Cardiac muscle cell (in vitro differentiated cells and primary cell): ENCODE measurements at regions not wholly inside any gene's neighbourhood (a gene's known extent, or its start where the extent isn't known, plus 50 kb on each side); places are given as distances from the start of the nearest gene placed in this dataset.

ENCODE experiments used
- DNase-seq, 2 donors: peaks; one replicate each; pipeline versions ENCODE4 v3.0.0 to v3.0.0-alpha.2; 2010 to 2017; ENCODE audit warnings: low read depth in 1 of 2, low spot score in 1 of 2
- H3K27ac ChIP-seq: fragments of 200-600 bp; sonication (generic); 2 replicates; pipeline ENCODE4 v1.5.1; 2016
- H3K27me3 ChIP-seq: fragments of 200-600 bp; sonication (generic); 2 replicates; pipeline ENCODE4 v1.6.0; 2016; ENCODE audit warnings: control low read depth
- H3K36me3 ChIP-seq: fragments of 200-600 bp; sonication (generic); 2 replicates; pipeline ENCODE4 v1.5.1; 2016; ENCODE audit warnings: control low read depth
- H3K4me1 ChIP-seq: fragments of 200-600 bp; sonication (generic); 2 replicates; pipeline ENCODE4 v1.8.1; 2017; ENCODE audit warnings: low read depth, mild to moderate bottlenecking, mixed run types
- H3K4me3 ChIP-seq: fragments of 200-600 bp; sonication (generic); 2 replicates; pipeline ENCODE4 v1.5.1; 2016; ENCODE audit warnings: mild to moderate bottlenecking
- H3K9me3 ChIP-seq: fragments of 200-600 bp; sonication (generic); 2 replicates; pipeline ENCODE4 v1.5.1; 2017; ENCODE audit warnings: low read depth, mild to moderate bottlenecking, control low read depth
- CTCF ChIP-seq: IDR thresholded peaks from 2 replicates; pipeline ENCODE4 v1.5.1; 2012; ENCODE audit warnings: low read depth, mild to moderate bottlenecking, low read length

GRCh38 chr7:153027904-153028303, 268.4 kb downstream of the ACTR3B start:
- no peak overlapping the region for H3K4me3 ChIP-seq
- no peak overlapping the region for H3K27ac ChIP-seq
- no peak for TF ChIP-seq CTCF
- no peak for DNase-seq
- H3K36me3 ChIP-seq: no peaks in the 10 kb centered on the region
- no peaks in the 10 kb centered on the region for H3K4me1 ChIP-seq
- no peaks in the 10 kb centered on the region for H3K9me3 ChIP-seq
- no peaks in the 10 kb centered on the region for H3K27me3 ChIP-seq

GRCh38 chr7:153030976-153031375, 271.4 kb downstream of the ACTR3B start:
- no peaks in the 10 kb centered on the region for H3K36me3 ChIP-seq
- no peaks in the 10 kb centered on the region for H3K27me3 ChIP-seq
- H3K4me1 ChIP-seq: no peaks in the 10 kb centered on the region
- no peak for TF ChIP-seq CTCF
- no peaks in the 10 kb centered on the region for H3K9me3 ChIP-seq
- DNase-seq: no peak
- H3K27ac ChIP-seq: no peak overlapping the region
- no peak overlapping the region for H3K4me3 ChIP-seq

DNA sequence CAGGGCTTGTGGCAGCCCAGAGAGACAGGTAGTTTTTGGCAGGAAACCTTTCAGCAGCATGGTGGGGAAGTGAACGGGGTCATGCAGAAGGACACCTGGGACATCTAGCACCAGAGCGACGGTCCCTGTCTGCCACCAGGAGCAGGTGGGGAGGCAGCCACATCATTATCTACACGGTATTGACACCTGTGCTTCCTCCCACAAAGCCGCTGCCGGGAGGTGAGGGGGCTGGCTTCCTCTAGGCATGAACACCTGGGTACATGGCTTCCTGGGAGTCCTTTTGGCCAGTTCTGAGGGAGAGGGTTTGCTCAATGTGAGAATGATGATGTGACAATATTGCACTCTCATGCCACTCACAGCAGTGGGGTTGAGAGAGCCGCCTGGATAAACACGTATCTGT, 275.2 kb downstream of the ACTR3B start:
- Histone ChIP-seq H3K4me3 (no peak overlapping the region), H3K27me3 (no peaks in the 10 kb centered on the region), H3K36me3 (no peaks in the 10 kb centered on the region), H3K27ac (no peak overlapping the region), H3K4me1 (no peaks in the 10 kb centered on the region), H3K9me3 (no peaks in the 10 kb centered on the region)
- no peak for DNase-seq
- TF ChIP-seq CTCF: no peak

DNA sequence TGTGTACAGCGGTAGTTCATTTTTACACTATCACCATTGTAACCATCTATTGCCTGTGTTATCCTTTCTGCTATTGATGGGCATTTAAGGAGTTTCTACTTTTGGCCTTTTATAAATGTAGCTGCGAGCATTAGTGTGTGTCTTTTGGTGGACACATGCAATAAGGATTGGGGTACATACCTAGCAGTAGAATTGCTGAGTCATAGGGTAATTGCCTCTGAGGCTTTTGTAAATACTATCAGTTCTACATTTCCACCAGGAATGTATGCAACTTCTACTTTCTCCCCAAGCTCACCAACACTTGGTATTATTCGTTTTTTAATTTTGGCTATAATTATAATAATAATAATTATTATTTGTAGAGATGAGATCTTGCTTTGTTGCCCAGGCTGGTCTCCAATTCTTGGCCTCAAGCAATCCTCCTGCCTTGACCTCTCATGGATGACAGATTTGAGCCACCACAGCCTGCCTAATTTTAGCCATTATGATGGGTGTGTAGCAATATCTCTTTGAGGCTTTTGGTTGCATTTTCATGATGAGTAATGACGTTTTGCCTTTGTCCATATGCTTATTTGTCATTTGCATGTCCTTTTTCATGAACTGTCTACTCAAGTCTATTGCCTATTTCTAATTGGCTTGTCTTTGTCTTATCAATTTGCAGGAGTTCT, 277.0 kb downstream of the ACTR3B start:
- Histone ChIP-seq H3K27me3 (no peaks in the 10 kb centered on the region), H3K27ac (no peak overlapping the region), H3K36me3 (no peaks in the 10 kb centered on the region), H3K4me3 (no peak overlapping the region), H3K4me1 (no peaks in the 10 kb centered on the region), H3K9me3 (no peaks in the 10 kb centered on the region)
- DNase-seq: no peak
- no peak for TF ChIP-seq CTCF

GRCh38 chr7:153043440-153043839, 283.9 kb downstream of the ACTR3B start:
- H3K27me3 ChIP-seq: no peaks in the 10 kb centered on the region
- H3K4me1 ChIP-seq: no peaks in the 10 kb centered on the region
- no peak for TF ChIP-seq CTCF
- no peak overlapping the region for H3K4me3 ChIP-seq
- H3K27ac ChIP-seq: no peak overlapping the region
- no peaks in the 10 kb centered on the region for H3K9me3 ChIP-seq
- H3K36me3 ChIP-seq: no peaks in the 10 kb centered on the region
- DNase-seq: no peak
